Suprapubic skin (tissue), 4 donors: ENCODE measurements at regions not wholly inside any gene's neighbourhood (a gene's known extent, or its start where the extent isn't known, plus 50 kb on each side); places are given as distances from the start of the nearest gene placed in this dataset.

ENCODE experiments used
- DNase-seq, 2 donors: peaks; one replicate each; pipeline ENCODE4 v3.0.0-alpha.2; 2019; ENCODE audit warnings: low spot score in 2 of 2
- H3K27ac ChIP-seq: fragments of 200-600 bp; sonication (generic); one replicate; pipeline ENCODE4 v1.5.1; 2019
- H3K27me3 ChIP-seq: fragments of 200-600 bp; sonication (generic); one replicate; pipeline ENCODE4 v1.5.1; 2019
- H3K36me3 ChIP-seq: fragments of 200-600 bp; sonication (generic); one replicate; pipeline ENCODE4 v1.5.1; 2019
- H3K4me1 ChIP-seq: fragments of 200-600 bp; sonication (generic); one replicate; pipeline ENCODE4 v1.5.1; 2019
- H3K4me3 ChIP-seq: fragments of 200-600 bp; sonication (generic); one replicate; pipeline ENCODE4 v1.5.1; 2019; ENCODE audit warnings: mild to moderate bottlenecking
- H3K9me3 ChIP-seq: fragments of 200-600 bp; sonication (generic); one replicate; pipeline ENCODE4 v1.5.1; 2019
- CTCF ChIP-seq, 2 donors: fragments of 200-600 bp in 1 of 2; fragments of 450-650 bp in 1 of 2; sonication (generic) in 1 of 2; IDR thresholded peaks; one replicate each; pipeline ENCODE4 v1.5.1; 2016 to 2019; ENCODE audit warnings: antibody characterized with exemption in 2 of 2, mild to moderate bottlenecking in 1 of 2, moderate library complexity in 1 of 2
- EP300 ChIP-seq: sonication (generic); formaldehyde crosslinking; IDR thresholded peaks from one replicate; pipeline ENCODE4 v1.6.1; 2017; ENCODE audit warnings: antibody characterized with exemption
- POLR2A ChIP-seq, 2 donors: fragments of 450-650 bp; IDR thresholded peaks; one replicate each; pipeline ENCODE4 v1.6.1; 2017; ENCODE audit warnings: antibody characterized with exemption in 2 of 2, mild to moderate bottlenecking in 2 of 2, moderate library complexity in 2 of 2
- POLR2AphosphoS5 ChIP-seq, 3 donors: sonication (generic); formaldehyde crosslinking; IDR thresholded peaks; one replicate each; pipeline ENCODE4 v1.6.1; 2017; ENCODE audit warnings: antibody characterized with exemption in 3 of 3
- WGBS: methylation state at CpG from one replicate; pipeline ENCODE4 v1.1.5; 2018; 5-methylcytosine and 5-hydroxymethylcytosine counted together

DNA sequence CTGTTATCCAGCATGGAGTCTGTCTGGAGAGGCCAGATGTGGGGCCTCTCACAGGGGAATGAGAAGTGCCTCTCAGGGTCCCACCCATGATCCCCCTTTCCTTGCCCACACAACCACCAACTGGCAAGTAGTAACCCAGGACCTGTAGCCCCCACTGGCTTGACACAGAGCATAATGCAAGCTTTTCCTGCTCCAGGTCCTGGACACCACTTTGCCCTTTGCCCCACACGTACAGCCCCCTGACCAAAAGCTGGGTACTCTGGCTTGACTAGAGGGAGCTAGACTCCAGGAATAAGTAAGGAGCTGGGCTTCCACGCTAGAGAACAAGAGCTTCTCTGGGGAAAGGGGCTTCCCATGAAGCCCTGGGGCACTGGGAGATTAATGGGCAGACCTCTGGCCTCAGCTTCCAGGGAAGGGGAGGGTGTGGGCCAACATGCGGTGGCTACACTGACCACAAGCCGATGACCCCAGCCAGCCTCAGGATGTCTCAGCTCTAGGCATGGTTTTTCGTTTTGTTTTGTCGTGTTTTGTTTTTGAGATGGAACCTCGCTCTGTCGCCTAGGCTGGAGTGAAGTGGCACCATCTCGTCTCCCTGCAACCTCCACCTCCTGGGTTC, 109.5 kb downstream of the C9orf50 start:
- Histone ChIP-seq H3K4me1 (no peaks in the 10 kb centered on the region), H3K36me3 (no peaks in the 10 kb centered on the region), H3K27me3 (no peaks in the 10 kb centered on the region), H3K27ac (no peak overlapping the region), H3K9me3 (peaks cover 6% of the 10 kb centered on the region), H3K4me3 (no peak overlapping the region)
- WGBS, result 67% methylated on average over 9 of the region's 9 CpGs
- DNase-seq, result no peak
- TF ChIP-seq EP300, result no peak
- no peak for TF ChIP-seq CTCF (IDR thresholded peaks at IDR 0.05)
- TF ChIP-seq POLR2A (IDR thresholded peaks at IDR 0.05), result no peak
- TF ChIP-seq POLR2AphosphoS5 (IDR thresholded peaks at IDR 0.05), result no peak

DNA sequence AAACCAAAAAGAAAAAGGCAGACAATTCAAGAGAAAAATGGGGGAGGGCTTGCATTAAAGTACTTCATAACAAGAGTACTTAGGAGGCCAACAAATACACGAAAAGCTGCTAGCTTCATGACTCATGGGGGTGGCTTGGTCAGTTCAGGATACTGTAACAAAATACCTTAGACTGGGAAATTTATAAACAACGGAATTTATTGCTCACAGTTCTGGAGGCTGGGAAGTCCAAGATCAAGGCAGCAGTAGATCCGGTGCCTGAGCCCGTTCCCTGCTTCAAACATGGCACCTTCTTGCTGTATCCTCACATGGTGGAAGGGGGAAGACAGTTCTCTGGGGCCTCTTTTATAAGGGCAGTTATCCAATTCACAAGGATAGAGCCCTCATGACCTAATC, 111.4 kb downstream of the C9orf50 start:
- no peak overlapping the region for H3K27ac ChIP-seq
- H3K9me3 ChIP-seq, result peaks cover 6% of the 10 kb centered on the region
- no peaks in the 10 kb centered on the region for H3K27me3 ChIP-seq
- WGBS, result 82% methylated on average over 4 of the region's 4 CpGs
- no peak for DNase-seq
- H3K4me3 ChIP-seq, result no peak overlapping the region
- TF ChIP-seq POLR2A (IDR thresholded peaks at IDR 0.05), result no peak
- TF ChIP-seq CTCF (IDR thresholded peaks at IDR 0.05), result no peak
- TF ChIP-seq POLR2AphosphoS5 (IDR thresholded peaks at IDR 0.05), result no peak
- H3K36me3 ChIP-seq, result peaks cover 11% of the 10 kb centered on the region
- H3K4me1 ChIP-seq, result no peaks in the 10 kb centered on the region

- WGBS, result 95% methylated on average over 5 of the region's 5 CpGs
- Histone ChIP-seq H3K4me3 (no peak overlapping the region), H3K9me3 (no peaks in the 10 kb centered on the region), H3K27ac (no peak overlapping the region), H3K36me3 (peaks cover 22% of the 10 kb centered on the region), H3K27me3 (no peaks in the 10 kb centered on the region), H3K4me1 (no peaks in the 10 kb centered on the region)
- TF ChIP-seq CTCF (IDR thresholded peaks at IDR 0.05), result no peak
- no peak for DNase-seq
These were observed 113.1 kb downstream of the C9orf50 start for GRCh38 chr9:129507805-129508204.

DNA sequence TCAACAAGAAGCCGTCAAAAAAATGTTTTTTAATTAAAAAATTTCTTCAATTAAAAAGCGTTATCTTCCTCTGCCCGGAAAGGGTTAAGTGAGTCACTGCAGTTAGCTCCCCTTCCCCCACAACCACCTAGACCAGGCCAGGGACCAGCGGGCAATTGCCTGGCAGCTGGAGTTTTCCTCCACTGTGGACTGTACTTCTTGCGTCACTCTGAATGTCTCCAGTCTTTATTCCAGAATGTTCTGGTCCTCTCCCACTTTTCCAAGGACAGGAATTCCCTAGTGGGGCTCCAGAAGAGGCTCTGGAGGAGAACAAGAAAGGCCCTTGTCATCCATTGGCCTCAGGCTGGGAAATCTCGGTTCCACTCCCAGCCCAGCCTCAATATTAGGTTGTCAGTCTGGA, 114.0 kb downstream of the C9orf50 start:
- DNase-seq, result no peak
- Histone ChIP-seq H3K9me3 (no peaks in the 10 kb centered on the region), H3K4me1 (no peaks in the 10 kb centered on the region), H3K27me3 (no peaks in the 10 kb centered on the region), H3K4me3 (no peak overlapping the region), H3K36me3 (peaks cover 23% of the 10 kb centered on the region), H3K27ac (no peak overlapping the region)
- no peak for TF ChIP-seq POLR2A (IDR thresholded peaks at IDR 0.05)
- TF ChIP-seq EP300, result no peak
- no peak for TF ChIP-seq CTCF (IDR thresholded peaks at IDR 0.05)
- no peak for TF ChIP-seq POLR2AphosphoS5 (IDR thresholded peaks at IDR 0.05)
- 69% methylated on average over 6 of the region's 6 CpGs for WGBS

GRCh38 chr9:129506041-129506440, 114.9 kb downstream of the C9orf50 start:
- Histone ChIP-seq H3K36me3 (peaks cover 23% of the 10 kb centered on the region), H3K27ac (no peak overlapping the region), H3K4me3 (no peak overlapping the region), H3K9me3 (no peaks in the 10 kb centered on the region), H3K27me3 (no peaks in the 10 kb centered on the region), H3K4me1 (no peaks in the 10 kb centered on the region)
- no peak for DNase-seq
- WGBS, result 94% methylated on average over 13 of the region's 13 CpGs
- TF ChIP-seq POLR2AphosphoS5 (IDR thresholded peaks at IDR 0.05), result no peak
- no peak for TF ChIP-seq EP300
- no peak for TF ChIP-seq CTCF (IDR thresholded peaks at IDR 0.05)
- TF ChIP-seq POLR2A (IDR thresholded peaks at IDR 0.05), result no peak
